GM12878 (cell line): ENCODE measurements at regions not wholly inside any gene's neighbourhood (a gene's known extent, or its start where the extent isn't known, plus 50 kb on each side); places are given as distances from the start of the nearest gene placed in this dataset.

Experiments
- BCLAF1 ChIP-seq: fragments of 450-650 bp; IDR thresholded peaks from 2 replicates; pipeline ENCODE4 v1.6.1; 2017; ENCODE audit warnings: antibody characterized with exemption, mild to moderate bottlenecking, moderate library complexity
- CEBPB ChIP-seq, 2 experiments: fragments of 150-350 bp in 1 of 2; IDR thresholded peaks; 2 replicates each; pipeline ENCODE4 v1.6.1; 2012 to 2014; ENCODE audit warnings: low read depth in 2 of 2, low read length in 2 of 2, borderline replicate concordance in 1 of 2, inconsistent platforms in 1 of 2
- CREM ChIP-seq: IDR thresholded peaks from 2 replicates; pipeline ENCODE4 v1.6.1; 2014; ENCODE audit warnings: antibody characterized with exemption, low read depth
- NR2C2 ChIP-seq: IDR thresholded peaks from 2 replicates; pipeline ENCODE4 v1.6.1; 2011; ENCODE audit warnings: borderline replicate concordance, low read depth; ENCODE audit not compliant: control insufficient read depth, insufficient read length
- SMC3 ChIP-seq: IDR thresholded peaks from 2 replicates; pipeline ENCODE4 v1.6.1; 2011; ENCODE audit warnings: low read length, improper control_type of control experiment, borderline replicate concordance
- TF ChIP-seq, protein P1 (sequence below): IDR thresholded peaks from 2 replicates; pipeline ENCODE4 v1.6.1; 2012; ENCODE audit warnings: mild to moderate bottlenecking, low read depth, low read length
- TF ChIP-seq, protein P2 (sequence below), 3 experiments: IDR thresholded peaks in 2 of 3; conservative IDR thresholded peaks in 1 of 3; 2 replicates each; pipeline ENCODE4 v1.5.1; 2011; ENCODE audit warnings: low read depth in 3 of 3, low read length in 3 of 3, mild to moderate bottlenecking in 3 of 3, control low read depth in 2 of 3, moderate library complexity in 2 of 3, inconsistent platforms in 1 of 3, mixed read lengths in 1 of 3; ENCODE audit not compliant: control insufficient read depth in 2 of 3, insufficient read depth in 1 of 3; ENCODE audit errors: extremely low read depth in 1 of 3
- TF ChIP-seq, protein P3 (sequence below): fragments of 450-650 bp; IDR thresholded peaks from 2 replicates; pipeline ENCODE4 v1.6.1; 2016; ENCODE audit warnings: mild to moderate bottlenecking
- TF ChIP-seq, protein P4 (sequence below): fragments of 450-650 bp; conservative IDR thresholded peaks from 2 replicates; pipeline ENCODE4 v1.6.1; 2017; ENCODE audit warnings: mild to moderate bottlenecking, moderate library complexity

- TF ChIP-seq CREM (no peak), NR2C2 (no peak), CEBPB (IDR thresholded peaks at IDR 0.05; ENCODE audit: borderline replicate concordance in 1 of 2, low read depth in 2 of 2, low read length in 2 of 2) (no peak), SMC3 (no peak), BCLAF1 (no peak)
- TF ChIP-seq, protein P1, sequence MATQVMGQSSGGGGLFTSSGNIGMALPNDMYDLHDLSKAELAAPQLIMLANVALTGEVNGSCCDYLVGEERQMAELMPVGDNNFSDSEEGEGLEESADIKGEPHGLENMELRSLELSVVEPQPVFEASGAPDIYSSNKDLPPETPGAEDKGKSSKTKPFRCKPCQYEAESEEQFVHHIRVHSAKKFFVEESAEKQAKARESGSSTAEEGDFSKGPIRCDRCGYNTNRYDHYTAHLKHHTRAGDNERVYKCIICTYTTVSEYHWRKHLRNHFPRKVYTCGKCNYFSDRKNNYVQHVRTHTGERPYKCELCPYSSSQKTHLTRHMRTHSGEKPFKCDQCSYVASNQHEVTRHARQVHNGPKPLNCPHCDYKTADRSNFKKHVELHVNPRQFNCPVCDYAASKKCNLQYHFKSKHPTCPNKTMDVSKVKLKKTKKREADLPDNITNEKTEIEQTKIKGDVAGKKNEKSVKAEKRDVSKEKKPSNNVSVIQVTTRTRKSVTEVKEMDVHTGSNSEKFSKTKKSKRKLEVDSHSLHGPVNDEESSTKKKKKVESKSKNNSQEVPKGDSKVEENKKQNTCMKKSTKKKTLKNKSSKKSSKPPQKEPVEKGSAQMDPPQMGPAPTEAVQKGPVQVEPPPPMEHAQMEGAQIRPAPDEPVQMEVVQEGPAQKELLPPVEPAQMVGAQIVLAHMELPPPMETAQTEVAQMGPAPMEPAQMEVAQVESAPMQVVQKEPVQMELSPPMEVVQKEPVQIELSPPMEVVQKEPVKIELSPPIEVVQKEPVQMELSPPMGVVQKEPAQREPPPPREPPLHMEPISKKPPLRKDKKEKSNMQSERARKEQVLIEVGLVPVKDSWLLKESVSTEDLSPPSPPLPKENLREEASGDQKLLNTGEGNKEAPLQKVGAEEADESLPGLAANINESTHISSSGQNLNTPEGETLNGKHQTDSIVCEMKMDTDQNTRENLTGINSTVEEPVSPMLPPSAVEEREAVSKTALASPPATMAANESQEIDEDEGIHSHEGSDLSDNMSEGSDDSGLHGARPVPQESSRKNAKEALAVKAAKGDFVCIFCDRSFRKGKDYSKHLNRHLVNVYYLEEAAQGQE, result no peak
- TF ChIP-seq, protein P2, sequence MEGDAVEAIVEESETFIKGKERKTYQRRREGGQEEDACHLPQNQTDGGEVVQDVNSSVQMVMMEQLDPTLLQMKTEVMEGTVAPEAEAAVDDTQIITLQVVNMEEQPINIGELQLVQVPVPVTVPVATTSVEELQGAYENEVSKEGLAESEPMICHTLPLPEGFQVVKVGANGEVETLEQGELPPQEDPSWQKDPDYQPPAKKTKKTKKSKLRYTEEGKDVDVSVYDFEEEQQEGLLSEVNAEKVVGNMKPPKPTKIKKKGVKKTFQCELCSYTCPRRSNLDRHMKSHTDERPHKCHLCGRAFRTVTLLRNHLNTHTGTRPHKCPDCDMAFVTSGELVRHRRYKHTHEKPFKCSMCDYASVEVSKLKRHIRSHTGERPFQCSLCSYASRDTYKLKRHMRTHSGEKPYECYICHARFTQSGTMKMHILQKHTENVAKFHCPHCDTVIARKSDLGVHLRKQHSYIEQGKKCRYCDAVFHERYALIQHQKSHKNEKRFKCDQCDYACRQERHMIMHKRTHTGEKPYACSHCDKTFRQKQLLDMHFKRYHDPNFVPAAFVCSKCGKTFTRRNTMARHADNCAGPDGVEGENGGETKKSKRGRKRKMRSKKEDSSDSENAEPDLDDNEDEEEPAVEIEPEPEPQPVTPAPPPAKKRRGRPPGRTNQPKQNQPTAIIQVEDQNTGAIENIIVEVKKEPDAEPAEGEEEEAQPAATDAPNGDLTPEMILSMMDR (IDR thresholded peaks at IDR 0.05 in 2 of 3, conservative IDR thresholded peaks at IDR 0.05 in 1 of 3; ENCODE audit: control insufficient read depth in 2 of 3, extremely low read depth in 1 of 3, insufficient read depth in 1 of 3, low read depth in 3 of 3, low read length in 3 of 3), result no peak
- TF ChIP-seq, protein P3, sequence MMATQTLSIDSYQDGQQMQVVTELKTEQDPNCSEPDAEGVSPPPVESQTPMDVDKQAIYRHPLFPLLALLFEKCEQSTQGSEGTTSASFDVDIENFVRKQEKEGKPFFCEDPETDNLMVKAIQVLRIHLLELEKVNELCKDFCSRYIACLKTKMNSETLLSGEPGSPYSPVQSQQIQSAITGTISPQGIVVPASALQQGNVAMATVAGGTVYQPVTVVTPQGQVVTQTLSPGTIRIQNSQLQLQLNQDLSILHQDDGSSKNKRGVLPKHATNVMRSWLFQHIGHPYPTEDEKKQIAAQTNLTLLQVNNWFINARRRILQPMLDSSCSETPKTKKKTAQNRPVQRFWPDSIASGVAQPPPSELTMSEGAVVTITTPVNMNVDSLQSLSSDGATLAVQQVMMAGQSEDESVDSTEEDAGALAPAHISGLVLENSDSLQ, result no peak
- TF ChIP-seq, protein P4, sequence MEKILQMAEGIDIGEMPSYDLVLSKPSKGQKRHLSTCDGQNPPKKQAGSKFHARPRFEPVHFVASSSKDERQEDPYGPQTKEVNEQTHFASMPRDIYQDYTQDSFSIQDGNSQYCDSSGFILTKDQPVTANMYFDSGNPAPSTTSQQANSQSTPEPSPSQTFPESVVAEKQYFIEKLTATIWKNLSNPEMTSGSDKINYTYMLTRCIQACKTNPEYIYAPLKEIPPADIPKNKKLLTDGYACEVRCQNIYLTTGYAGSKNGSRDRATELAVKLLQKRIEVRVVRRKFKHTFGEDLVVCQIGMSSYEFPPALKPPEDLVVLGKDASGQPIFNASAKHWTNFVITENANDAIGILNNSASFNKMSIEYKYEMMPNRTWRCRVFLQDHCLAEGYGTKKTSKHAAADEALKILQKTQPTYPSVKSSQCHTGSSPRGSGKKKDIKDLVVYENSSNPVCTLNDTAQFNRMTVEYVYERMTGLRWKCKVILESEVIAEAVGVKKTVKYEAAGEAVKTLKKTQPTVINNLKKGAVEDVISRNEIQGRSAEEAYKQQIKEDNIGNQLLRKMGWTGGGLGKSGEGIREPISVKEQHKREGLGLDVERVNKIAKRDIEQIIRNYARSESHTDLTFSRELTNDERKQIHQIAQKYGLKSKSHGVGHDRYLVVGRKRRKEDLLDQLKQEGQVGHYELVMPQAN, result no peak
Observed at GRCh38 chr9:87127543-87127942, 180.2 kb upstream of the GAS1 start.
